WERI-Rb-1 (cell line): ENCODE measurements at regions not wholly inside any gene's neighbourhood (a gene's known extent, or its start where the extent isn't known, plus 50 kb on each side); places are given as distances from the start of the nearest gene placed in this dataset.

ENCODE experiments used
- DNase-seq: peaks from one replicate; pipeline ENCODE4 v3.0.0-alpha.2; 2020
- H3K27ac ChIP-seq: fragments of 250-450 bp; sonication (Bioruptor Pico); 2 replicates; pipeline ENCODE4 v1.5.1; 2020; ENCODE audit warnings: mild to moderate bottlenecking, moderate library complexity
- H3K27me3 ChIP-seq: fragments of 250-450 bp; sonication (Bioruptor Pico); 2 replicates; pipeline ENCODE4 v1.5.1; 2021; ENCODE audit warnings: mild to moderate bottlenecking, low read depth, moderate library complexity; ENCODE audit not compliant: insufficient read depth, severe bottlenecking
- H3K36me3 ChIP-seq: fragments of 250-450 bp; sonication (Bioruptor Pico); 2 replicates; pipeline ENCODE4 v1.5.1; 2020; ENCODE audit warnings: mild to moderate bottlenecking, moderate library complexity
- H3K4me3 ChIP-seq: 2 replicates; pipeline ENCODE4 v1.5.1; 2011; ENCODE audit warnings: low read depth, mild to moderate bottlenecking, control low read depth, low read length
- H3K9me3 ChIP-seq: fragments of 250-450 bp; sonication (Bioruptor Pico); 2 replicates; pipeline ENCODE4 v1.5.1; 2021; ENCODE audit warnings: mild to moderate bottlenecking, moderate library complexity; ENCODE audit not compliant: severe bottlenecking
- CTCF ChIP-seq: IDR thresholded peaks from 2 replicates; pipeline ENCODE4 v1.5.1; 2011; ENCODE audit warnings: low read depth, mild to moderate bottlenecking, control low read depth, inconsistent platforms, low read length

GRCh38 chr2:220936641-220937197, 635.4 kb downstream of the EPHA4 start:
- no peak for TF ChIP-seq CTCF
- H3K27me3 ChIP-seq, result no peaks in the 10 kb centered on the region
- no peak for DNase-seq
- H3K9me3 ChIP-seq, result no peaks in the 10 kb centered on the region
- H3K4me3 ChIP-seq, result no peak overlapping the region
- no peaks in the 10 kb centered on the region for H3K36me3 ChIP-seq
- H3K27ac ChIP-seq, result no peak overlapping the region

DNA sequence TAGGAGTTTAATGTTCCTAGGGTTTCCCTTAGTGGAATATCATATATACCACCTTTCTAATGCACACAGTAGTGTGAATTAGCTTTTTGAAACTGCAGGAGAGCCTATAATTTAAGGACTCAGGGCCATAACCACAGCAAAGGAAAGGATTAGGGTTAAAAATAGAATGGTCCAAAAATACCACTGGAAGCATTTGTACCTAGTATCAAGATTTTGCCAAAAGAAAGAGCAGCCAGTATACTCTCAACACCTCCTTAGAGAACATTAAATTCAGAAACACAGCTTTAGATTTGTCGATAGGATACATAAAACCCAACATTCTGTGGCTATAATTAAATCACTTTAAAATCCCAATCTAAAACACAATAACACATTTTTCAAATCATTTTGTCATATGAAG, 634.9 kb downstream of the EPHA4 start:
- H3K27me3 ChIP-seq, result no peaks in the 10 kb centered on the region
- DNase-seq, result no peak
- no peak for TF ChIP-seq CTCF

DNA sequence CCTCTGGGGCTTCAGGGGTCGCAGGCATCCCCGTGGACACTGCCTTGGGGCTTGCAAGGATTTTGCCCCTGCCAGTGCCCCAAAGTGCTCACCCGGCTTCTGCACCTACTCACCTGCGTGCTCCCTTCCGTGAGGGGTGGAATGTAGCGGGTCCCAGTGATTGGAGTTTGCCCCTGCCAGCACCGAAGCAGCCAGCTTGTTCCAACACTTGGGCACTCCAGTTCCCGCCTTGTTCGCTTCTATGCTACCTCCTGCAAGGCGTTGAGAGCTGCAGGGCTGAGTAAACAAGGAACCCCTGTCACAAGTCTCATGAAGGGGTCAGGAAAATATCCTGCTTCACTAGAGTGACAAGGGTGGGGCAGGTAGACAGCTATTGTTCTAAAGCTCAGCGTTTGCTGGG, 631.5 kb downstream of the EPHA4 start:
- Histone ChIP-seq H3K27ac (no peak overlapping the region), H3K9me3 (no peaks in the 10 kb centered on the region), H3K4me3 (no peak overlapping the region), H3K27me3 (no peaks in the 10 kb centered on the region), H3K36me3 (no peaks in the 10 kb centered on the region)
- TF ChIP-seq CTCF, result no peak
- no peak for DNase-seq

More for the DNA sequence above, 634.9 kb downstream of the EPHA4 start:
- Histone ChIP-seq H3K4me3 (no peak overlapping the region), H3K9me3 (no peaks in the 10 kb centered on the region), H3K36me3 (no peaks in the 10 kb centered on the region), H3K27ac (no peak overlapping the region)

DNA sequence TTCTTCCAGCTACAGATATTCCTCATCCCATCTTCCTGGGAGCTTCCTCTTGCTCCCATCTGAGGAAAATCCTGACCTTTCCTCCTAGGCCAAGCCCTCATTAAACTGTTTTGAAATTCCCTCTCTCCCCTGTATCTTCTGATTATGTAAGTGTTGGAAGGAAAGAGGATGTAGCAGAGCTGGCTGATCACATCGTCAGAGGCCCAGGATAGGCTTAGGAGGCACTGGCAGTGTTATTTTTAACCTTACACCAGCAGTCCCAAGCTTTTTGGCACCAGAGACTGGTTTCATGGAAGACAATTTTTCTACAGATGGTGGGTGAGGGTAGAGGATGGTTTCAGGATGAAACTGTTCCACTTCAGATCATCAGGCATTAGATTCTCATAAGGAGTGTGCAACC, 630.4 kb downstream of the EPHA4 start:
- TF ChIP-seq CTCF, result no peak
- Histone ChIP-seq H3K9me3 (no peaks in the 10 kb centered on the region), H3K4me3 (no peak overlapping the region), H3K27ac (no peak overlapping the region), H3K36me3 (no peaks in the 10 kb centered on the region), H3K27me3 (no peaks in the 10 kb centered on the region)
- no peak for DNase-seq

- Histone ChIP-seq H3K36me3 (no peaks in the 10 kb centered on the region), H3K27me3 (no peaks in the 10 kb centered on the region), H3K4me3 (no peak overlapping the region), H3K9me3 (no peaks in the 10 kb centered on the region), H3K27ac (no peak overlapping the region)
- DNase-seq, result no peak
- TF ChIP-seq CTCF, result no peak
These were observed 625.6 kb downstream of the EPHA4 start for GRCh38 chr2:220946552-220946951.

- Histone ChIP-seq H3K4me3 (no peak overlapping the region), H3K27me3 (no peaks in the 10 kb centered on the region), H3K27ac (no peak overlapping the region), H3K9me3 (no peaks in the 10 kb centered on the region), H3K36me3 (no peaks in the 10 kb centered on the region)
- TF ChIP-seq CTCF, result no peak
- no peak for DNase-seq
These were observed 623.5 kb downstream of the EPHA4 start for GRCh38 chr2:220948579-220948978.
